ENCODE measurements at regions not wholly inside any gene's neighbourhood (a gene's known extent, or its start where the extent isn't known, plus 50 kb on each side); places are given as distances from the start of the nearest gene placed in this dataset.

GRCh38 chr14:53896726-53897125 is 59.9 kb downstream of the BMP4 start:
- DNase-seq: no peak

GRCh38 chr14:53894456-53894855 is 62.2 kb downstream of the BMP4 start:
- no peak for DNase-seq

GRCh38 chr14:53893374-53893773 is 63.3 kb downstream of the BMP4 start:
- no peak for DNase-seq

GRCh38 chr14:53890611-53891101 is 66.0 kb downstream of the BMP4 start:
- DNase-seq: no peak

- DNase-seq: no peak
Measured at GRCh38 chr14:53888535-53889386, 67.9 kb downstream of the BMP4 start.

GRCh38 chr14:53885136-53885640 is 71.4 kb downstream of the BMP4 start:
- no peak for DNase-seq

- no peak for DNase-seq
Measured at GRCh38 chr14:53884601-53885000, 72.0 kb downstream of the BMP4 start.

- no peak for DNase-seq
Measured at GRCh38 chr14:53883739-53884138, 72.9 kb downstream of the BMP4 start.

- DNase-seq: no peak
Measured at GRCh38 chr14:53882684-53883083, 73.9 kb downstream of the BMP4 start.

- DNase-seq: no peak
Measured at GRCh38 chr14:53881921-53882320, 74.7 kb downstream of the BMP4 start.

- no peak for DNase-seq
Measured at GRCh38 chr14:53881161-53881871, 75.3 kb downstream of the BMP4 start.

GRCh38 chr14:53880761-53881160 is 75.9 kb downstream of the BMP4 start:
- DNase-seq: no peak

- DNase-seq: no peak
Measured at GRCh38 chr14:53879747-53880146, 76.9 kb downstream of the BMP4 start.

- DNase-seq: no peak
Measured at GRCh38 chr14:53879022-53879686, 77.5 kb downstream of the BMP4 start.

- no peak for DNase-seq
Measured at GRCh38 chr14:53875324-53875897, 81.2 kb downstream of the BMP4 start.

- DNase-seq: no peak
Measured at GRCh38 chr14:53874704-53875103, 81.9 kb downstream of the BMP4 start.

- no peak for DNase-seq
Measured at GRCh38 chr14:53872681-53873089, 83.9 kb downstream of the BMP4 start.

GRCh38 chr14:53871951-53872350 is 84.7 kb downstream of the BMP4 start:
- DNase-seq: no peak

- DNase-seq: no peak
Measured at GRCh38 chr14:53871011-53871410, 85.6 kb downstream of the BMP4 start.

GRCh38 chr14:53865711-53866110 is 90.9 kb downstream of the BMP4 start:
- DNase-seq: no peak

- DNase-seq: no peak
Measured at GRCh38 chr14:53861781-53862180, 94.8 kb downstream of the BMP4 start.

GRCh38 chr14:53858345-53858684 is 98.3 kb downstream of the BMP4 start:
- DNase-seq: no peak

All from activated T-cell treated with anti-CD3 and anti-CD28 coated beads for 4 hours (primary cell).